ENCODE measurements at regions not wholly inside any gene's neighbourhood (a gene's known extent, or its start where the extent isn't known, plus 50 kb on each side); places are given as distances from the start of the nearest gene placed in this dataset.
"Not testable (repeated sequence)": the region's sequence is repeated elsewhere in the genome, so short reads cannot be mapped to it uniquely, and the experiment has no call there.

DNA sequence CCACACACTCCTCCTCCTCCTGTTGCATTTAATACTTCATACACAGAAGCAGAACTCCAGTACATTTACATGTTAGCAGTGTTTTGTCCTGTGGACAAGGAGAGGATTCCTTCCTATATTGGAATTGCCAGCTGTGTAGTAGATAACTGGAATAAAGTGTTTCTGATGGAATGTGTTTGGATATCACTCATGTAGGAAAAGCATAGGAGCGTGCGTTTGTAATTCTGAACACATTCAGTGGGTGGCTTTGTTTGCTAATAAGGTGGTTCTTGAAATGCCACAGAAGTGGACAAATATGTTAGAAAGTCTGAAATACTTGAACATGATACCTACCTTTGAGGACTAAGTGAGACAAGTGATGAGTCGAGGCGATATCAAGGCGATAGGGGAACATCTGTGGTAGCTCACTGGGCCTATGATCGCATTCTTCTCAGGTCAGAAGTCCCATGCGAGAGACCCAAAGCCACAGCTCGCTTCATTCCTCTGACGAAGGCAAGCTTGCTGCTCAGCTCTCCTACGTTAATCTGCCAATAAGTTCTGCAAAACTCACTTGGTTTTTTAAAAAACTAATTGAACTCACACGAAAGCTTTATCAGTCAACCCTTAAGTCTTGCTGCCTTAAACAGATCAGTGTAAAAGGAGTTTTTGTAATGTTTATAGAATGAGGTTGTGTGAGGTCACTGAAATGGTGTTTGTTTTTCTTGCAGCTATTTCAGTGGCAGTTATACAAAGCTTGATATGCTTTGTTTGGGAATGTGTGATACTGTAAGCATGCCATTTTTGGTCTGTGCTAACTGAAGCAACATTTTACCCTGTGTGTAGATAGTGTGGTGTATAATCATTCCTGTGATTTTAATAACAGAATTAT is 159.9 kb downstream of the SOX4 start:
- Histone ChIP-seq H2AFZ (ENCODE audit: low read depth, low read length) (no peak overlapping the region), H3K27ac (ENCODE audit: low read depth, low read length) (peak overlapping the region; percentile 87), H3K4me1 (ENCODE audit: insufficient read depth, low read length) (peaks cover 37% of the 10 kb centered on the region), H3K27me3 (ENCODE audit: insufficient read depth, low read length) (no peaks in the 10 kb centered on the region), H3K4me2 (ENCODE audit: low read length) (peak overlapping the region; percentile 53), H3K36me3 (ENCODE audit: insufficient read depth, low read length) (no peaks in the 10 kb centered on the region), H4K20me1 (ENCODE audit: insufficient read depth, low read length) (no peaks in the 10 kb centered on the region), H3K9ac (ENCODE audit: low read length) (peak overlapping the region; percentile 68), H3K4me3 (ENCODE audit: insufficient read depth, low read depth, low read length) (peak overlapping the region; percentile 11), H3K79me2 (ENCODE audit: insufficient read depth, low read length) (peaks cover 54% of the 10 kb centered on the region), H3K9me3 (ENCODE audit: insufficient read depth, low read depth, low read length) (no peaks in the 10 kb centered on the region)
- Mint-ChIP-seq H3K36me3 (ENCODE audit: low read depth, unreplicated experiment) (no peaks in the 10 kb centered on the region), H3K27me3 (ENCODE audit: low read depth, unreplicated experiment) (no peaks in the 10 kb centered on the region), H3K27ac (ENCODE audit: unreplicated experiment) (peak overlapping the region; percentile 93), H3K4me3 (ENCODE audit: unreplicated experiment) (peak overlapping the region; percentile 28), H3K9me3 (ENCODE audit: unreplicated experiment) (no peaks in the 10 kb centered on the region), H3K4me1 (ENCODE audit: low read depth, unreplicated experiment) (peaks cover 60% of the 10 kb centered on the region)
- TF ChIP-seq CTCF (IDR thresholded peaks at IDR 0.05; ENCODE audit: insufficient read depth, low read depth, low read length): no peak
- TF ChIP-seq EZH2 (IDR thresholded peaks at IDR 0.05; ENCODE audit: insufficient read depth, low read length): no peak
- peak; percentile 55 for FAIRE-seq
- DNase-seq (ENCODE audit: low read depth): peak; percentile 98

DNA sequence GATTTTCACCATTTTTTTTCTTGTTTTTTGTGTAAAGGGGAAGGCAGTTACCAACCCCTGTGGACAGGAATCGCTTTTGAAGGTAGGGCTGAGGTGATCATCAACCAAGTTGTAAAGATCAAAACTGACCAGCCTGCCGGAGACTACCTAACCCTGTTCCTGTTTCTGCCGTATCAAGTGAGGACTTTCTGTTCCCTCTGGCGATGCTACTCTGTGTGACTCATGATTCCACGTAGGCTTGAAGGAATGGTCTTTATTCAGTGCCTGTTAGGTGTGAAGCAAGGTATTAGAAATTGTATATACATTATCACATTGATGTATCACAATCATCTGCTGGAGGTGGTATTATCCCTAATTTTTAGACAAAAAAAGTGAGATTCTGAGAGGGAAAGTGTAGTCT is 161.3 kb downstream of the SOX4 start:
- Histone ChIP-seq H4K20me1 (ENCODE audit: insufficient read depth, low read length) (no peaks in the 10 kb centered on the region), H3K27ac (ENCODE audit: low read depth, low read length) (peak overlapping the region; percentile 87), H3K9me3 (ENCODE audit: insufficient read depth, low read depth, low read length) (no peaks in the 10 kb centered on the region), H3K79me2 (ENCODE audit: insufficient read depth, low read length) (peaks cover 43% of the 10 kb centered on the region), H3K27me3 (ENCODE audit: insufficient read depth, low read length) (no peaks in the 10 kb centered on the region), H3K4me3 (ENCODE audit: insufficient read depth, low read depth, low read length) (no peak overlapping the region), H3K4me2 (ENCODE audit: low read length) (peak overlapping the region; percentile 55), H3K9ac (ENCODE audit: low read length) (peak overlapping the region; percentile 68), H2AFZ (ENCODE audit: low read depth, low read length) (no peak overlapping the region), H3K4me1 (ENCODE audit: insufficient read depth, low read length) (peaks cover 35% of the 10 kb centered on the region), H3K36me3 (ENCODE audit: insufficient read depth, low read length) (no peaks in the 10 kb centered on the region)
- TF ChIP-seq CTCF (IDR thresholded peaks at IDR 0.05; ENCODE audit: insufficient read depth, low read depth, low read length): no peak
- no peak for TF ChIP-seq EZH2 (IDR thresholded peaks at IDR 0.05; ENCODE audit: insufficient read depth, low read length)
- peak overlapping the region; percentile 26 for H3K27ac Mint-ChIP-seq (ENCODE audit: unreplicated experiment)
- H3K9me3 Mint-ChIP-seq (ENCODE audit: unreplicated experiment): no peaks in the 10 kb centered on the region
- DNase-seq (ENCODE audit: low read depth): peak; percentile 85
- H3K4me1 Mint-ChIP-seq (ENCODE audit: low read depth, unreplicated experiment): peaks cover 52% of the 10 kb centered on the region
- FAIRE-seq: peak; percentile 60
- no peaks in the 10 kb centered on the region for H3K27me3 Mint-ChIP-seq (ENCODE audit: low read depth, unreplicated experiment)
- H3K4me3 Mint-ChIP-seq (ENCODE audit: unreplicated experiment): no peak overlapping the region
- H3K36me3 Mint-ChIP-seq (ENCODE audit: low read depth, unreplicated experiment): no peaks in the 10 kb centered on the region

DNA sequence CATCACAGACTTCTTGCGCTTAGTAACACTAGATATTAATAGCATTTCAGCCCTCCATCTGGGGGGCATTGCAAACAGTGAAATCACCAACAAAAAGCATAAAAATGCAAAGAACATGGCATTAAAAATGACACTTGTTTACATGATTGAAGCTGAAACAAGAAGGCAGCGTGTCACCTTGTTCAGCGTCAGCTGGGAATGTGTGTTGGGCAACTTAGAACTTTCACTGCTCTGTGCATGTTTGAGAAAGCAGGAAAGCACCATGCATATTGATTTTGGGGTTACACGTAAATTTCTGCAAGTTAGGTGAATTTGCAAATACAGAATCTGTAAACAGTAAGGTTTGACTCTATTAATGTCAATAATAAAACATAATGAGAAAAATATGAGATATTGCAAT is 162.9 kb downstream of the SOX4 start:
- H3K27ac Mint-ChIP-seq (ENCODE audit: unreplicated experiment): no peak overlapping the region
- peaks cover under 1% of the 10 kb centered on the region for H3K36me3 Mint-ChIP-seq (ENCODE audit: low read depth, unreplicated experiment)
- Histone ChIP-seq H3K9me3 (ENCODE audit: insufficient read depth, low read depth, low read length) (no peaks in the 10 kb centered on the region), H3K9ac (ENCODE audit: low read length) (no peak overlapping the region), H2AFZ (ENCODE audit: low read depth, low read length) (no peak overlapping the region), H3K4me1 (ENCODE audit: insufficient read depth, low read length) (peaks cover 35% of the 10 kb centered on the region), H3K4me3 (ENCODE audit: insufficient read depth, low read depth, low read length) (no peak overlapping the region), H3K27me3 (ENCODE audit: insufficient read depth, low read length) (no peaks in the 10 kb centered on the region), H3K27ac (ENCODE audit: low read depth, low read length) (no peak overlapping the region), H3K79me2 (ENCODE audit: insufficient read depth, low read length) (peaks cover 28% of the 10 kb centered on the region), H4K20me1 (ENCODE audit: insufficient read depth, low read length) (no peaks in the 10 kb centered on the region), H3K36me3 (ENCODE audit: insufficient read depth, low read length) (no peaks in the 10 kb centered on the region), H3K4me2 (ENCODE audit: low read length) (no peak overlapping the region)
- no peak overlapping the region for H3K4me3 Mint-ChIP-seq (ENCODE audit: unreplicated experiment)
- TF ChIP-seq EZH2 (IDR thresholded peaks at IDR 0.05; ENCODE audit: insufficient read depth, low read length): no peak
- TF ChIP-seq CTCF (IDR thresholded peaks at IDR 0.05; ENCODE audit: insufficient read depth, low read depth, low read length): no peak
- H3K4me1 Mint-ChIP-seq (ENCODE audit: low read depth, unreplicated experiment): peaks cover 38% of the 10 kb centered on the region
- no peaks in the 10 kb centered on the region for H3K27me3 Mint-ChIP-seq (ENCODE audit: low read depth, unreplicated experiment)
- FAIRE-seq (no peak), DNase-seq (ENCODE audit: low read depth) (no peak)
- H3K9me3 Mint-ChIP-seq (ENCODE audit: unreplicated experiment): no peaks in the 10 kb centered on the region

- H2AFZ ChIP-seq (ENCODE audit: low read depth, low read length); H3K27me3 Mint-ChIP-seq (ENCODE audit: low read depth, unreplicated experiment); H3K36me3 Mint-ChIP-seq (ENCODE audit: low read depth, unreplicated experiment); H3K36me3 ChIP-seq (ENCODE audit: insufficient read depth, low read length); H3K27ac ChIP-seq (ENCODE audit: low read depth, low read length); DNase-seq (ENCODE audit: low read depth); H3K9ac ChIP-seq (ENCODE audit: low read length); H3K27ac Mint-ChIP-seq (ENCODE audit: unreplicated experiment); H3K4me2 ChIP-seq (ENCODE audit: low read length); H4K20me1 ChIP-seq (ENCODE audit: insufficient read depth, low read length); H3K9me3 Mint-ChIP-seq (ENCODE audit: unreplicated experiment); H3K4me3 Mint-ChIP-seq (ENCODE audit: unreplicated experiment); H3K9me3 ChIP-seq (ENCODE audit: insufficient read depth, low read depth, low read length); H3K4me3 ChIP-seq (ENCODE audit: insufficient read depth, low read depth, low read length); FAIRE-seq; H3K27me3 ChIP-seq (ENCODE audit: insufficient read depth, low read length): not testable (repeated sequence)
- Histone ChIP-seq H3K4me1 (ENCODE audit: insufficient read depth, low read length) (peaks cover 25% of the 10 kb centered on the region), H3K79me2 (ENCODE audit: insufficient read depth, low read length) (peaks cover 20% of the 10 kb centered on the region)
- H3K4me1 Mint-ChIP-seq (ENCODE audit: low read depth, unreplicated experiment): peaks cover 29% of the 10 kb centered on the region
Measured at GRCh38 chr6:21757392-21757791, 163.8 kb downstream of the SOX4 start.
